ENCODE measurements at regions not wholly inside any gene's neighbourhood (a gene's known extent, or its start where the extent isn't known, plus 50 kb on each side); places are given as distances from the start of the nearest gene placed in this dataset.

DNA sequence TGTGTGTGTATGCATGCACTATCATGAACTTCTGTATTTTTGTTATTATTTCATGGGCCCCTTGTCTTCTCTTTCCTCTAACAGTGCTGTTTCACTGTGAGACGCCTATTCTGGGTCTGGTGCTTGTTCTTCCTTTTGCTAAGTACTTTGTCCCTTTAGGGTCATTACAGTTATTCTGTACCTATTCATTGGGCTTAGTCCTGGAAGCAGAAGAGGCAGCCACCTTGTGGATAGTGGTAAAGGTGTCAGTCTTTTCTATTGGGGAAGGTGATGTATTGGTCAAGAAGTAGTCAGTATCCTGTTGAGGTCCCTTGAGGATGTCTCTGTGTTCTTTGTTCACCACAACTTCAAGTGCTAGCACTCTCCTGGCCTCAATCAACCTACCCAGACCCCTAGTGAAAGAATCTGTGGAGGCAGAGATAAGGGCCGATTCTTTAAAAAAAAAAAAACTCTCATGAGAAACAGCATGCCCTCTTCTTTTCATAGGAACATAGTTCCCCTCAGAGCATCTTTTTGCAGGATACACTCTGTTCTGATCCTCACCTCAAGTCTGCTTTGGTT lies 593.8 kb downstream of the SPRY1 start:
- DNase-seq (ENCODE audit: low read depth, low spot score), result no peak

DNA sequence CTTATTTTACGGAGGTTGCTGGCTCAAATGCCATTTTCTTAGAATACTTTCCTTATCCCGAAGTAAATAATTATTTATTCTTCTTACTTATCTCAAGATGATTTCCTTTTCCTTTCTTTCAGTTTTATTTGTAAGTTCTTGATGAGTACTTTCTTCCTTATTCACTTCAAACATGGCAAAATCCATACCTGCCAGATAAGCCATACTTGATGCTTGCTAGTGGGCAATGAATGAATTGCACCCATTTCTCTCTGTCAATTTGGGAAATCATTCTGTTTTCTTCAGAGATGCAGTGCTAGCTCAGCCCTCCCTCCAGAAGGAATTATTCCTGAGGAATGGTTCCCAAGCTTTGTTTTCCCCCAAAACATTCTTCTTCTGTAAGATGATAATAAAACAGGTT lies 598.3 kb downstream of the SPRY1 start:
- DNase-seq (ENCODE audit: low read depth, low spot score), result no peak

DNA sequence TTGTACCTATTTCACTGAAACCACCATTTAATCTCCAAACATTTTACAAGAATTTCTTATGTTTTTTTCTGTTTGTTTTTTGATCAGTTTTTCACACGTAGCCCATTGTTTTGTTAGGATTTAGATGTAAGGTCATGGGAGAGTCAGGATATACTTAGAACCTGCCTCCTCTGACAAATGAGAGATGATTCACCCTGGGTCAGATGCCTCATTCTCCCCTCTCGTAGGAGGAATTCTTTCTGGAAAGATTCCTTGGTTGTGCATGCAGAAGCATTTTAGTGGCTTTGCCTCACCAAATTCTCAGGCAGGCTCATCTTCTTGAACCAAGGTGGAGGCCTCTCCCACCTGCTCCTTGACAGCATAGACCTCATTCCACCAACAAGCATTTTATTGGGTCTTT lies 599.3 kb downstream of the SPRY1 start:
- DNase-seq (ENCODE audit: low read depth, low spot score), result no peak

- DNase-seq (ENCODE audit: low read depth, low spot score), result no peak
Observed at GRCh38 chr4:123996718-123997510, 600.3 kb downstream of the SPRY1 start.

GRCh38 chr4:123997776-123998449 lies 601.3 kb downstream of the SPRY1 start:
- DNase-seq (ENCODE audit: low read depth, low spot score), result no peak

- DNase-seq (ENCODE audit: low read depth, low spot score), result no peak
Observed at GRCh38 chr4:124000233-124000632, 603.6 kb downstream of the SPRY1 start.

DNA sequence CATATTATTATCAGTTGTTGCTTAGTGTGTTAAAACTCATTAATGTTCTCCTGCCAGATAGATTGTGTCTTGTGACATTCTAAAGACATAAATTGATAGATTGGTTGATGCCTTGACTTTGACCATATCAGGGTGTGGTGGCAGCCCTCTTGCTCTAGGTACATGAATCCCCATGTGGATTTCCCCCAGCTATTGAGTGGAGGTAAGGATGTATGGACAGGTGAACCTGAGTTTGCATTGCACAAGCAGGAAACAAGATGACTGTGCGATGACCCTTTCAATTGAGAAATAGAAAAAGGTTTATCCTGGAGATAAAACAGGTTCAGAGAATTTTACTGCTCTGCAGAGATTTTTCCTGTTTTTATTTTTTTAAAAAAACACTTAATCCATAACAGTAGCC lies 619.2 kb downstream of the SPRY1 start:
- DNase-seq (ENCODE audit: low read depth, low spot score), result no peak

DNA sequence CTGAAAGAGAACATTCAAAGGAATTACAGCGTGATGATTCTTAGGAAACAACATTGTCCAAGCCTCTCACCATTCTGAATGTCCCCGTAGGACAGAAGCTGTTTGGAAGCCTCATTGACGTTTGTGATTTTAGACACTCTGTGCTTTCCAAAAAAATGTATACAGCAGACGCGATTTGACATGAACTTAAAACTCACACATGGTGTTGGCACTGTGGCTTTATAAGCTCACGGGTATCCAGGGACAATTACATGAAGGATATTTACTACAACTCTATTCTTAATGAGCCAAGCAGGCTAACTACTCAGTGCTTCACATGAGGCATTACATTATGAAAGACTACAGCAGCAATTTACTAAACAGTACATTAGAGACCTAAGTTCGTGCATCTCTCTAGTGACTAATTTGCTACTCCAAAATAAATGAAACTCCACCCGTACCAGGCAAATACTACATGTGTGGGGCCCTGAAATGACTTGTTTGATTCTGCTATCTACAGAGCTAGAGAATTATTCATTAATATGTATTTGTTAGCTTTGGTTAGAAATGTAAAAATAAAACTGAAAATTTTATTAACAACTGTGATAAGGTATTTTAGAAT lies 620.7 kb downstream of the SPRY1 start:
- no peak for DNase-seq (ENCODE audit: low read depth, low spot score)

GRCh38 chr4:124018383-124019317 lies 622.1 kb downstream of the SPRY1 start:
- no peak for DNase-seq (ENCODE audit: low read depth, low spot score)

DNA sequence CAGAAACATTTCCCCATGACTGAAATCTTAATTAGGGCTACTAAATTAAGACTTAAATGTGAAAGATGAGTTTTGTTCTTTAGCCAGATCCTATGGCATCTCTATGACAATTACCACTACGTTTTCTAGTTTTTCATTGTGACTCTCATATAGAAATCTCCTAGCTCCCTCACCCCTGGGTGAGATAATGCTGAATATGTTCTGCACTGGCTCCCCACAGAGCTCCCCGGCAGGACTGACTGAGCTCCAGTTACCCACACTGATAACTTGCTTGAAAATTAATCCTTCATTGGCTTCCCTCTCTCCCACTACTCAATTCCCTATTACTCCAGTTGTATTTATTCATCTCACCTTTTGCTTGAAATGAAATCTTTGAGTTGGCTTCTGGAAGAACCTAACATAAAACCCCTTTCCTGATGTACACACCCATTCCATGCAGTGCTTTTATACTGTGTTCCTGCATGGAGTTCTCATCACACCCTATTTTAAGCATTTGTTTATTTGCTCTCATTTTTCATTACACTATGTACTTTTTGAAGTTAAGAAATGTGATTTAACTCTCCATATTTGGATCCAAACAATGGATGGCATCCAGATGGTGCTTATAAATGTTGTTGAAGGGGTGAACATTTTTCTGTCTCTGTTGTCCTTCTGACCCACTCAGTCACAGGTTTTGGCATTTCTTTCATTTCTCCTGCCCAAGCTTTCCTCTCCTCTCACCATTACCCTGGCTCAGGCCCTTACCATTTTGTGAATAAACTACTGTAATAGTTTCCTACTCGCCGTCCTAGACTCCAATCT lies 623.4 kb downstream of the SPRY1 start:
- DNase-seq (ENCODE audit: low read depth, low spot score), result no peak

GRCh38 chr4:124025000-124025399 lies 628.4 kb downstream of the SPRY1 start:
- DNase-seq (ENCODE audit: low read depth, low spot score), result no peak

DNA sequence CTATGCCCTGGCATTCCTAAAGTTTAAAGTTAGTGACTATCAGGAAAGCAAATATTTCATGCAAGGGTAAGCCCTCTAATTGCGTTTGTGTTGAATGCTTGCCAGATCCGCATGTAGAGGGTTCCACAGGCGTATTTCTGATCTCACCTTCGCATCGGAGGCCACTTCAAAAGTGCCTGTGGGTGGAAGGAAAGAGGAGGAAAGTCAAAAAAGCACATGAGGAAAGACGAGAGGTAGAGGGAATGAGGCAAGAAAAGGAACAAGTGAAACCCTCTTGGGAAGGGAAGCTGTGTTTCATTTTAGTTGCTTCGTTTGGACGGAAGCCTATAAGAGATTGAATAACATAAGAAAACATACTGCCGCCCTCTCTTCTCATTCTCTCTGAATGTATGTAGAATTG lies 628.8 kb downstream of the SPRY1 start:
- no peak for DNase-seq (ENCODE audit: low read depth, low spot score)

DNA sequence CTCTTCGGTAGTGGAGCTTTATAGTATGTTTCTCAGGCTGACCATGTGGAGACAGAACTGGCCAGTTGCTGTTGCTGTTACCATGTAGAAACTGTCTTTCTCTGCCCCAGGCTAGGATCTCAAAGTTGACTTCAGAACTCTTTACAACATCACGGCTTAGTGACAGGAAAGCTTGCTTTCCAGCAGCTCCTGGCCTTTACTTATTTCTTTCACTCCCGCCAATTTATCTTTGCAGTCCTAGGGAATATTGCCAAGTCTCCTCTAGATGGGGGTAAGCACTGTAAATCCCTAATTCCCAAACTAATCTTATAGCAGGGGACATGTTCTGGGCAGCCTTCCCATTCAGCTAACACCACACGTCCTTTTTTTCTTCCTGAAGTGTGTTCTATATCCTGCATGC lies 631.6 kb downstream of the SPRY1 start:
- no peak for DNase-seq (ENCODE audit: low read depth, low spot score)

- no peak for DNase-seq (ENCODE audit: low read depth, low spot score)
Observed at GRCh38 chr4:124030147-124030546, 633.6 kb downstream of the SPRY1 start.

GRCh38 chr4:124032035-124032434 lies 635.4 kb downstream of the SPRY1 start:
- DNase-seq (ENCODE audit: low read depth, low spot score), result no peak

GRCh38 chr4:124035364-124036041 lies 638.9 kb downstream of the SPRY1 start:
- no peak for DNase-seq (ENCODE audit: low read depth, low spot score)

DNA sequence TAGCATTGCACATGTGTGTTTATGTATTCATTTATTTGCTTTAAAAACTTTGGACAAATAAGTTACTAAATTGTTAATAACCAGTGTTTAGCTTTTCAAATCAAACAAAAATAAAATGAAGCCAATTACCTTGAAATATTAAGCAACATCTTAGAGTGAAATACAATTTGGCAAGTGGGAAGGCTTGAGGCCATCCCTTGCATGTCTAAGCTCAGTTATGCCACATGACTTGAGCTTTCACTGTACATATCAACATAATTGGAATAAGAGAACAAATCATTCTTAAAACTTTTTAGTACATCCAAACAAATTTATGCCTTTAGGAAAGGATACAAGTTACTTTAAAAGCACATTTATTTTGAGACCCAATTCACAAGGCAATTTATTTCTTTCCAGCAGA lies 640.6 kb downstream of the SPRY1 start:
- DNase-seq (ENCODE audit: low read depth, low spot score), result no peak

DNA sequence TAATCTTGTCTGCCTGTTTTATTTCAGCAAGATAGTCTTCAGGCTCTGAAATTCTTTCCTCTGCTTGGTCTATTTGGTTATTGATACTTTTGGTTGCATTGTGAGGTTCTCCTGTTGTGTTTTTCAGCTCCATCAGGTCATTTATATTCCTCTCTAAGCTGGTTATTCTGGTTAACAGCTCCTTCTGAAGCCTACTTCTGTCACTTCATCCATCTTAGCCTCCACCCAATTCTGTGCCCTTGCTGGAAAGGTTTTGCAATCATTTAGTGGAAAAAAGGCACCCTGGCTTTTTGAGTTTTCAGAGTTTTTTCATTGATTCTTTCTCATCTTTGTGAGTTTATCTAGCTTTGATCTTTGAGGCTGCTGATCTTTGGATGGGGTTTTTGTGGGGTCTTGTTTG lies 647.7 kb downstream of the SPRY1 start:
- no peak for DNase-seq (ENCODE audit: low read depth, low spot score)

GRCh38 chr4:124044867-124045266 lies 648.3 kb downstream of the SPRY1 start:
- no peak for DNase-seq (ENCODE audit: low read depth, low spot score)

- DNase-seq (ENCODE audit: low read depth, low spot score), result no peak
Observed at GRCh38 chr4:124046190-124046589, 649.6 kb downstream of the SPRY1 start.

Measured in activated naive CD8-positive, alpha-beta T cell treated with anti-CD3 and anti-CD28 coated beads, Interleukin-2, amount 50 U/mL, for 16 hours (primary cell).